CD14-positive monocyte (primary cell): ENCODE measurements at regions not wholly inside any gene's neighbourhood (a gene's known extent, or its start where the extent isn't known, plus 50 kb on each side); places are given as distances from the start of the nearest gene placed in this dataset.

Source experiments
- DNase-seq, 3 donors: peaks; one replicate each; pipeline ENCODE4 v3.0.0-alpha.2; 2011 to 2022
- H2AFZ ChIP-seq: 2 replicates; pipeline ENCODE4 v1.6.0; 2012; ENCODE audit warnings: mild to moderate bottlenecking, low read depth, low read length, inconsistent platforms; ENCODE audit not compliant: insufficient read depth, poor library complexity, severe bottlenecking
- H3K27ac ChIP-seq, 2 donors: 1 replicate in 1 of 2; 2 replicates in 1 of 2; pipeline ENCODE4 v1.5.1; 2012 to 2013; ENCODE audit warnings: low read length in 2 of 2, control low read depth in 1 of 2, inconsistent platforms in 1 of 2, low read depth in 1 of 2, mild to moderate bottlenecking in 1 of 2
- H3K27me3 ChIP-seq, 2 donors: one replicate each; pipeline versions ENCODE4 v1.6.0 to v1.6.1; 2011 to 2013; ENCODE audit warnings: low read length in 2 of 2; ENCODE audit not compliant: control insufficient read depth in 2 of 2, insufficient read depth in 2 of 2
- H3K36me3 ChIP-seq, 2 donors: replicated peaks in 1 of 2; 1 replicate in 1 of 2; 2 replicates in 1 of 2; pipeline versions ENCODE4 v1.5.1 to v1.6.1; 2012 to 2013; ENCODE audit warnings: low read length in 2 of 2, control low read depth in 1 of 2, inconsistent platforms in 1 of 2, mild to moderate bottlenecking in 1 of 2; ENCODE audit not compliant: insufficient read depth in 2 of 2, control insufficient read depth in 1 of 2
- H3K4me1 ChIP-seq, 2 donors: 1 replicate in 1 of 2; 2 replicates in 1 of 2; pipeline versions ENCODE4 v1.5.1 to v1.6.1; 2012 to 2013; ENCODE audit warnings: low read length in 2 of 2, control low read depth in 1 of 2, inconsistent platforms in 1 of 2, mild to moderate bottlenecking in 1 of 2, moderate library complexity in 1 of 2; ENCODE audit not compliant: insufficient read depth in 2 of 2, control insufficient read depth in 1 of 2
- H3K4me2 ChIP-seq: replicated peaks from 2 replicates; pipeline ENCODE3; 2012; ENCODE audit warnings: low read length, moderate library complexity, mild to moderate bottlenecking; ENCODE audit not compliant: poor library complexity, severe bottlenecking; ENCODE audit errors: extremely low read depth
- H3K4me3 ChIP-seq, 3 experiments: fragments of 200-600 bp in 1 of 3; sonication (generic) in 1 of 3; replicated peaks in 1 of 3; 1 replicate in 2 of 3; 2 replicates in 1 of 3; pipeline ENCODE4 v1.5.1; 2011 to 2013; ENCODE audit warnings: low read length in 3 of 3, mild to moderate bottlenecking in 3 of 3, control low read depth in 2 of 3, low read depth in 2 of 3, inconsistent platforms in 1 of 3, moderate library complexity in 1 of 3
- H3K79me2 ChIP-seq: 2 replicates; pipeline ENCODE4 v1.6.0; 2012; ENCODE audit warnings: mild to moderate bottlenecking, control low read depth, inconsistent platforms, low read length, moderate library complexity; ENCODE audit not compliant: insufficient read depth
- H3K9ac ChIP-seq: 2 replicates; pipeline ENCODE4 v1.6.0; 2017; ENCODE audit warnings: low read length, mild to moderate bottlenecking; ENCODE audit not compliant: insufficient read depth, poor library complexity, severe bottlenecking
- H3K9me3 ChIP-seq, 2 donors: replicated peaks in 1 of 2; 1 replicate in 1 of 2; 2 replicates in 1 of 2; pipeline versions ENCODE4 v1.5.1 to v1.6.1; 2012 to 2013; ENCODE audit warnings: low read length in 2 of 2, control low read depth in 1 of 2; ENCODE audit not compliant: control insufficient read depth in 1 of 2, insufficient read depth in 1 of 2
- H4K20me1 ChIP-seq: 2 replicates; pipeline ENCODE4 v1.6.0; 2012; ENCODE audit warnings: mild to moderate bottlenecking, low read length, control low read depth, moderate library complexity; ENCODE audit not compliant: insufficient read depth
- H3K27ac Mint-ChIP-seq, 7 donors: one replicate each; pipeline ENCODE4 v1.8.0; 2020; ENCODE audit warnings: mild to moderate bottlenecking in 7 of 7, mixed read lengths in 7 of 7, moderate library complexity in 6 of 7, inconsistent platforms in 2 of 7
- H3K27me3 Mint-ChIP-seq, 3 donors: one replicate each; pipeline ENCODE4 v1.8.0; 2021 to 2022; ENCODE audit warnings: low read depth in 3 of 3, mild to moderate bottlenecking in 3 of 3, mixed read lengths in 3 of 3, moderate library complexity in 3 of 3, inconsistent platforms in 1 of 3
- H3K36me3 Mint-ChIP-seq, 2 donors: one replicate each; pipeline ENCODE4 v1.8.0; 2020; ENCODE audit warnings: mixed read lengths in 2 of 2, inconsistent platforms in 1 of 2, mild to moderate bottlenecking in 1 of 2
- H3K4me1 Mint-ChIP-seq: one replicate; pipeline ENCODE4 v1.8.0; 2020; ENCODE audit warnings: mild to moderate bottlenecking, mixed read lengths
- H3K4me3 Mint-ChIP-seq, 2 donors: one replicate each; pipeline ENCODE4 v1.8.0; 2020; ENCODE audit warnings: mild to moderate bottlenecking in 2 of 2, mixed read lengths in 2 of 2, moderate library complexity in 1 of 2
- H3K9me3 Mint-ChIP-seq, 7 donors: one replicate each; pipeline ENCODE4 v1.8.0; 2020 to 2022; ENCODE audit warnings: mixed read lengths in 7 of 7, mild to moderate bottlenecking in 6 of 7, moderate library complexity in 6 of 7, inconsistent platforms in 2 of 7
- WGBS: methylation state at CpG from one replicate; pipeline ENCODE4 v1.1.5; 2013; ENCODE audit warnings: missing lambda C conversion rate; ENCODE audit not compliant: insufficient coverage; 5-methylcytosine and 5-hydroxymethylcytosine counted together
- intact Hi-C, 2 donors: fragments of 100-400 bp; cut with micrococcal nuclease; formaldehyde crosslinking; loops; one replicate each; pipeline versions ENCODE4 v1.15.0 to v1.15.1; 2023
- TF ChIP-seq, protein P1 (sequence below): fragments of 200-600 bp; IDR thresholded peaks from one replicate; pipeline ENCODE4 v1.8.0; 2022; ENCODE audit warnings: antibody characterized with exemption, mild to moderate bottlenecking

GRCh38 chr6:155582016-155582991 is 126.7 kb upstream of the NOX3 start:
- Mint-ChIP-seq H3K4me3 (peak overlapping the region in 1 of 2 donors; percentile 47), H3K9me3 (peaks cover 2 to 15% (median 8%) of the 10 kb centered on the region in 7 donors), H3K27me3 (peaks cover 0 to 2% (median 0%) of the 10 kb centered on the region in 3 donors), H3K27ac (no peak overlapping the region), H3K36me3 (no peaks in the 10 kb centered on the region), H3K4me1 (no peaks in the 10 kb centered on the region)
- H3K9ac ChIP-seq = no peak overlapping the region
- 100% methylated on average over 1 of the region's 9 CpGs for WGBS
- H2AFZ ChIP-seq = no peak overlapping the region
- H3K79me2 ChIP-seq = no peaks in the 10 kb centered on the region
- H3K4me1 ChIP-seq = no peaks in the 10 kb centered on the region
- H3K27ac ChIP-seq = no peak overlapping the region
- intact Hi-C loops = no loop called here
- H4K20me1 ChIP-seq = no peaks in the 10 kb centered on the region
- H3K4me2 ChIP-seq = no peak overlapping the region
- no peak overlapping the region for H3K4me3 ChIP-seq
- no peaks in the 10 kb centered on the region for H3K36me3 ChIP-seq
- no peak for DNase-seq
- TF ChIP-seq, protein P1, sequence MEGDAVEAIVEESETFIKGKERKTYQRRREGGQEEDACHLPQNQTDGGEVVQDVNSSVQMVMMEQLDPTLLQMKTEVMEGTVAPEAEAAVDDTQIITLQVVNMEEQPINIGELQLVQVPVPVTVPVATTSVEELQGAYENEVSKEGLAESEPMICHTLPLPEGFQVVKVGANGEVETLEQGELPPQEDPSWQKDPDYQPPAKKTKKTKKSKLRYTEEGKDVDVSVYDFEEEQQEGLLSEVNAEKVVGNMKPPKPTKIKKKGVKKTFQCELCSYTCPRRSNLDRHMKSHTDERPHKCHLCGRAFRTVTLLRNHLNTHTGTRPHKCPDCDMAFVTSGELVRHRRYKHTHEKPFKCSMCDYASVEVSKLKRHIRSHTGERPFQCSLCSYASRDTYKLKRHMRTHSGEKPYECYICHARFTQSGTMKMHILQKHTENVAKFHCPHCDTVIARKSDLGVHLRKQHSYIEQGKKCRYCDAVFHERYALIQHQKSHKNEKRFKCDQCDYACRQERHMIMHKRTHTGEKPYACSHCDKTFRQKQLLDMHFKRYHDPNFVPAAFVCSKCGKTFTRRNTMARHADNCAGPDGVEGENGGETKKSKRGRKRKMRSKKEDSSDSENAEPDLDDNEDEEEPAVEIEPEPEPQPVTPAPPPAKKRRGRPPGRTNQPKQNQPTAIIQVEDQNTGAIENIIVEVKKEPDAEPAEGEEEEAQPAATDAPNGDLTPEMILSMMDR = no peak
- H3K9me3 ChIP-seq = peaks cover 0 to 3% of the 10 kb centered on the region in 2 donors
- no peaks in the 10 kb centered on the region for H3K27me3 ChIP-seq

DNA sequence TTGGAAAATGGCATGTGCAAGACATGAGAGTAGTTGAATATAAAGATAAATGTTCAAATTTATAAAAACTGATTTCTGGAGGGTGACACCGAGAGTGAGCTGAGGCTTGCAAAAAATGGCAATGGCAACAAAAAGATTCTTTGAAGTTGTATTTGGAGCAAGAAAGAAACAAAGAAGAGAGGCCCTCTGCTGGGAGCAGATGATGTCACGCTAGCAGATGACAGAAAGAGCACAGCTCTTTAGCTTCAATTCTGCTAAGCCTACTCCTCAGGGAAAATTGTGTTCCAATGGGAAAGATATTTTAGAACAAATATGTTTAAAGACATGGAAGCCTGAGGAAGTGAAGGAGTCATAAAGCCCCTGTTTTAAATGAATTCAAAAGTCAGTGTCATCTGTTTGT is 125.3 kb upstream of the NOX3 start:
- no peak overlapping the region for H3K4me2 ChIP-seq
- no peaks in the 10 kb centered on the region for H3K79me2 ChIP-seq
- no peak overlapping the region for H3K9ac ChIP-seq
- Mint-ChIP-seq H3K27ac (no peak overlapping the region), H3K36me3 (no peaks in the 10 kb centered on the region), H3K27me3 (peaks cover 0 to 2% (median 0%) of the 10 kb centered on the region in 3 donors), H3K9me3 (peaks cover 6 to 15% (median 10%) of the 10 kb centered on the region in 7 donors), H3K4me3 (no peak overlapping the region), H3K4me1 (no peaks in the 10 kb centered on the region)
- no peak overlapping the region for H3K4me3 ChIP-seq
- peaks cover 0 to 3% of the 10 kb centered on the region in 2 donors for H3K9me3 ChIP-seq
- TF ChIP-seq, protein P1 = no peak
- intact Hi-C loops = no loop called here
- H3K27me3 ChIP-seq = no peaks in the 10 kb centered on the region
- no peak for DNase-seq
- 89% methylated on average over 1 of the region's 2 CpGs for WGBS
- H2AFZ ChIP-seq = no peak overlapping the region
- H3K36me3 ChIP-seq = no peaks in the 10 kb centered on the region
- no peak overlapping the region for H3K27ac ChIP-seq
- no peaks in the 10 kb centered on the region for H3K4me1 ChIP-seq
- H4K20me1 ChIP-seq = no peaks in the 10 kb centered on the region
